ENCODE measurements at regions not wholly inside any gene's neighbourhood (a gene's known extent, or its start where the extent isn't known, plus 50 kb on each side); places are given as distances from the start of the nearest gene placed in this dataset.

DNA sequence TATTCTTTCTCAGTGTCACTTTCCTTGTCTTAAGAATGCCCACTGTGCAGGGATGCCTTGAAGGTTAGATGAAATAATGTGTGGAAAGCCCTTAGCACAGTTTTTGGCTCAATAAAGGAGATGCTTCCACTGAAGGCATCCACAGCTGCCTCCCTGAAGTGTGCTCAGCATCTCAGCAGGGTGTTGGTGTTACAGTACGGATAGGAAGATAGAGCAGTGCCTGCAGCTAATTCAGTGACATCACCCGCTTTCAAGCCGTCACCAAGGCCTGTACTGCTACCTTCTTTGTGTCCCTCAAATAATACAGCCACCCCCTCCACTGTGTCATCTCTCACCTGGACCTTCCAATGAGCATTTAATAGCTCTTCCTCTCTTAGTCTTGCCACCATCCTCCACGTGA is 59.0 kb downstream of the NDUFS5 start:
- no peaks in the 10 kb centered on the region for H3K9me3 ChIP-seq (ENCODE audit: control insufficient read depth, low read length)
- no peaks in the 10 kb centered on the region for H3K27me3 ChIP-seq (ENCODE audit: control insufficient read depth in 1 of 2, insufficient read depth in 2 of 2, low read length in 1 of 2)
- no peaks in the 10 kb centered on the region for H3K4me1 ChIP-seq (ENCODE audit: control insufficient read depth in 1 of 2, insufficient read depth in 2 of 2, low read length in 2 of 2)
- H3K36me3 ChIP-seq (ENCODE audit: control insufficient read depth in 1 of 2, insufficient read depth in 2 of 2, low read length in 1 of 2): no peaks in the 10 kb centered on the region
- DNase-seq (peak in 1 of 2 donors; percentile 7), ATAC-seq (ENCODE audit: low FRiP score) (no peak)
- WGBS, 2 donors: 71 to 75% methylated on average over 4 of the region's 4 CpGs
- intact Hi-C loops (cut with DNase I): no loop called here
- no peak overlapping the region for H3K27ac ChIP-seq (ENCODE audit: low read depth in 1 of 2, low read length in 2 of 2)
- H3K4me3 ChIP-seq (ENCODE audit: low read length in 2 of 2): no peak overlapping the region

DNA sequence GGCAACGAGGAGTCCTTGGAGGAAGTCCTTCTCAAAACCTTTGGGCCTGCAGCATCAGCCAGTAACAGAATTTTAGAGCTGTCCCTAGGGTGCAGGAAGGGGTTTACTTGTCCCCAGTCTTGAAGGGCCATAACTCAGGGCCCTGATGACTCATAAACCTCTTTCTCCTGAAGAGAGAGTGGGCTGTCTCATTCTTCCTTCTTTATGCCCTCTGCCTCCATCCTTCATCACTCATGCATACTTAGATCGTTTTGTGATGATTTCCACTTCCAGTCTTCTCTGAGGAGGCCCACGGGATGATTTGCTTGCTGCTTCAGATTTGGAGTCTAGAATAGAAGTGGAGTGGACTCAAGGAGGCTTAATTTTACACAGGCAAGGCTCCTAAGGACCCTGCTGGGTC is 60.2 kb downstream of the NDUFS5 start:
- Histone ChIP-seq H3K27me3 (ENCODE audit: control insufficient read depth in 1 of 2, insufficient read depth in 2 of 2, low read length in 1 of 2) (no peaks in the 10 kb centered on the region), H3K4me3 (ENCODE audit: low read length in 2 of 2) (no peak overlapping the region), H3K9me3 (ENCODE audit: control insufficient read depth, low read length) (no peaks in the 10 kb centered on the region), H3K36me3 (ENCODE audit: control insufficient read depth in 1 of 2, insufficient read depth in 2 of 2, low read length in 1 of 2) (no peaks in the 10 kb centered on the region), H3K4me1 (ENCODE audit: control insufficient read depth in 1 of 2, insufficient read depth in 2 of 2, low read length in 2 of 2) (no peaks in the 10 kb centered on the region), H3K27ac (ENCODE audit: low read depth in 1 of 2, low read length in 2 of 2) (peak overlapping the region in 1 of 2 donors; percentile 42)
- WGBS, 2 donors: 0 to 4% methylated on average over 3 of the region's 3 CpGs
- peak; percentile 47 for ATAC-seq (ENCODE audit: low FRiP score)
- no peak for DNase-seq
- intact Hi-C loops (cut with DNase I): no loop called here

DNA sequence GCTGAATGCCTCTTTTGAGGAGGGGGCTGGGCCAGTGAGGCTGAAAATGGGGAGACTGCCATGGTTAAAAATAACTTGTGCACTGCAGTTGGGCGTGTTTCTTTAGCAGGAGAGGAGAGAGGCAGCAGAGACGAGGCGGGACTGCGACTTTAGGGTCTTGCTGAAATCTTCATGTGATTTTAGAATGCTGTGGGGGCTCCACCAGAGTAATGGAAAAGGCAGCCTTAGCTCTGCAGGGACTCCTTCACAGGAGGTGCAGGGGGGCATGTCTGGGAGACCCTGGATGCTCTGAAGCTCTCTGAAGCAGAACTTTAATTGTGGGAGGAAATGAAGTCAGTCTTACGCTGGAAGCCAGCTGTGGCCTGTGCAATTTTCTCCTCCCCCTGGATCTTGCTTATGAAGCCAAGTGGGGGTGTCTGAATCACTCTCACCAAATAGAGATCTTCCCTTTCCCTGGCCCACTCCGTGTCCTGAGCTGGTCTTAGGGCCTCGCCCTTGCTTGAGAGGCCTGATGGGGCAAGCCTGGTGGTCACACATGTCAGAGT is 60.8 kb downstream of the NDUFS5 start:
- ATAC-seq (ENCODE audit: low FRiP score) (peak; percentile 67), DNase-seq (peak; percentile 62 to 83)
- Histone ChIP-seq H3K4me3 (ENCODE audit: low read length in 2 of 2) (no peak overlapping the region), H3K27me3 (ENCODE audit: control insufficient read depth in 1 of 2, insufficient read depth in 2 of 2, low read length in 1 of 2) (no peaks in the 10 kb centered on the region), H3K4me1 (ENCODE audit: control insufficient read depth in 1 of 2, insufficient read depth in 2 of 2, low read length in 2 of 2) (no peaks in the 10 kb centered on the region), H3K36me3 (ENCODE audit: control insufficient read depth in 1 of 2, insufficient read depth in 2 of 2, low read length in 1 of 2) (no peaks in the 10 kb centered on the region), H3K9me3 (ENCODE audit: control insufficient read depth, low read length) (no peaks in the 10 kb centered on the region), H3K27ac (ENCODE audit: low read depth in 1 of 2, low read length in 2 of 2) (peak overlapping the region; percentile 42 to 52)
- 0 to 5% methylated on average over 7 of the region's 7 CpGs for WGBS, 2 donors
- intact Hi-C loops (cut with DNase I): no loop called here

- Histone ChIP-seq H3K4me3 (ENCODE audit: low read length in 2 of 2) (no peak overlapping the region), H3K27ac (ENCODE audit: low read depth in 1 of 2, low read length in 2 of 2) (peak overlapping the region in 1 of 2 donors; percentile 30), H3K9me3 (ENCODE audit: control insufficient read depth, low read length) (no peaks in the 10 kb centered on the region), H3K27me3 (ENCODE audit: control insufficient read depth in 1 of 2, insufficient read depth in 2 of 2, low read length in 1 of 2) (no peaks in the 10 kb centered on the region), H3K4me1 (ENCODE audit: control insufficient read depth in 1 of 2, insufficient read depth in 2 of 2, low read length in 2 of 2) (no peaks in the 10 kb centered on the region), H3K36me3 (ENCODE audit: control insufficient read depth in 1 of 2, insufficient read depth in 2 of 2, low read length in 1 of 2) (no peaks in the 10 kb centered on the region)
- no peak for ATAC-seq (ENCODE audit: low FRiP score)
- 56 to 61% methylated on average over 3 of the region's 3 CpGs for WGBS, 2 donors
- no peak for DNase-seq
- intact Hi-C loops (cut with DNase I): no loop called here
These were observed 61.3 kb downstream of the NDUFS5 start for GRCh38 chr1:39087435-39087834.

- WGBS, 2 donors: 78 to 80% methylated on average over 3 of the region's 3 CpGs
- Histone ChIP-seq H3K4me1 (ENCODE audit: control insufficient read depth in 1 of 2, insufficient read depth in 2 of 2, low read length in 2 of 2) (no peaks in the 10 kb centered on the region), H3K27ac (ENCODE audit: low read depth in 1 of 2, low read length in 2 of 2) (no peak overlapping the region), H3K4me3 (ENCODE audit: low read length in 2 of 2) (no peak overlapping the region), H3K36me3 (ENCODE audit: control insufficient read depth in 1 of 2, insufficient read depth in 2 of 2, low read length in 1 of 2) (no peaks in the 10 kb centered on the region), H3K27me3 (ENCODE audit: control insufficient read depth in 1 of 2, insufficient read depth in 2 of 2, low read length in 1 of 2) (no peaks in the 10 kb centered on the region), H3K9me3 (ENCODE audit: control insufficient read depth, low read length) (no peaks in the 10 kb centered on the region)
- intact Hi-C loops (cut with DNase I): no loop called here
- ATAC-seq (ENCODE audit: low FRiP score): no peak
- no peak for DNase-seq
These were observed 62.5 kb downstream of the NDUFS5 start for GRCh38 chr1:39088658-39089057.

- Histone ChIP-seq H3K27me3 (ENCODE audit: control insufficient read depth in 1 of 2, insufficient read depth in 2 of 2, low read length in 1 of 2) (no peaks in the 10 kb centered on the region), H3K4me1 (ENCODE audit: control insufficient read depth in 1 of 2, insufficient read depth in 2 of 2, low read length in 2 of 2) (no peaks in the 10 kb centered on the region), H3K36me3 (ENCODE audit: control insufficient read depth in 1 of 2, insufficient read depth in 2 of 2, low read length in 1 of 2) (no peaks in the 10 kb centered on the region), H3K9me3 (ENCODE audit: control insufficient read depth, low read length) (no peaks in the 10 kb centered on the region), H3K27ac (ENCODE audit: low read depth in 1 of 2, low read length in 2 of 2) (no peak overlapping the region), H3K4me3 (ENCODE audit: low read length in 2 of 2) (no peak overlapping the region)
- intact Hi-C loops (cut with DNase I): loop anchor here in 1 of 2 donors (10.0 kb wide), 1 partner anchor 215 kb away; the partner anchor contains the start of gene MYCBP
- no peak for DNase-seq
- ATAC-seq (ENCODE audit: low FRiP score): peak; percentile 37
- WGBS, 2 donors: 30 to 36% methylated on average over 3 of the region's 3 CpGs
These were observed 63.9 kb downstream of the NDUFS5 start for GRCh38 chr1:39089931-39090521.

GRCh38 chr1:39090757-39091380 is 64.7 kb downstream of the NDUFS5 start:
- no peaks in the 10 kb centered on the region for H3K27me3 ChIP-seq (ENCODE audit: control insufficient read depth in 1 of 2, insufficient read depth in 2 of 2, low read length in 1 of 2)

DNA sequence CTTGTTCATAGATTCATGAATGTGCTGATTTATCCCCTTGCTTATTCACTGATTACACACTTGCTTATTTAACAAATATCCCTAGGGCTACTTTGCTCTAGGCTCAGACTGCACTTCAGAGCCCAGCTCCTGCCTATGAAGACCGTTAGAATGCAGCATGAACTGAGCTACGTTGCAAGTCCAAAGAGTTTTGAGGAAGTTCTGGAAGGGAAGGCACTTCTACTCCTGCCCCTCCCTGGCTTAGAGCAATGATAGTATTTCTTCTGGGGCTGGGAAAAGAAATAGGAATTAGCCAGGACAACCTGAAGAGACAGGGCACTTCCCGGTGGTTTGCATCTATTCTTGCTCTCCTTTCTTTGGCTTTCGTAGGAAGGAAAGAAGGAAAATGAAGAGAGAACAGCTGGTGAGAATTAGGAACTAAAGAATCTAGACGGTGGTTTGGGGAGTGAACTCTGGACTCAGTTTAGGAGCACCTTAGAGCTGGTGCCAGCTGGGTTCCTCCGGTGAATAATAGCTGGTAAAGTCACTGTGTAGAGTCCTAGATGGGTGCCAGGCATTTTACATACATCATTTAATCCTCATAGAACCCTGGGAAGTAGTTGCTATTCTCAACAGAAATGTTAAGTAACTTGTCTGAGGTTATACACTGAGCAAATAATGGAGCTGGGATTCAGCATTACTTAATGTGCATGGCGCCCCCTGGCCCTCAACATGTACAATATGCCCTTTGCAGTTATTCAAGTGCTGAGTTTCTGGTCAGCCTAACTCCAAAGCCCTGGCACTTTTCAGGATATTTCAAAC is 65.9 kb downstream of the NDUFS5 start:
- H3K4me1 ChIP-seq (ENCODE audit: control insufficient read depth in 1 of 2, insufficient read depth in 2 of 2, low read length in 2 of 2): no peaks in the 10 kb centered on the region
- 35 to 37% methylated on average over 7 of the region's 7 CpGs for WGBS, 2 donors
- DNase-seq (peak; percentile 78 to 88), ATAC-seq (ENCODE audit: low FRiP score) (peak; percentile 80)
- intact Hi-C loops (cut with DNase I): loop anchor here in 1 of 2 donors (1.0 to 10.0 kb wide), 2 partner anchors 101 to 217 kb away; partner anchors contain the start of genes AKIRIN1 and MYCBP
- no peak overlapping the region for H3K4me3 ChIP-seq (ENCODE audit: low read length in 2 of 2)
- H3K27ac ChIP-seq (ENCODE audit: low read depth in 1 of 2, low read length in 2 of 2): no peak overlapping the region
- H3K27me3 ChIP-seq (ENCODE audit: control insufficient read depth in 1 of 2, insufficient read depth in 2 of 2, low read length in 1 of 2): no peaks in the 10 kb centered on the region
- no peaks in the 10 kb centered on the region for H3K9me3 ChIP-seq (ENCODE audit: control insufficient read depth, low read length)
- H3K36me3 ChIP-seq (ENCODE audit: control insufficient read depth in 1 of 2, insufficient read depth in 2 of 2, low read length in 1 of 2): no peaks in the 10 kb centered on the region

More at GRCh38 chr1:39090757-39091380, 64.7 kb downstream of the NDUFS5 start:
- DNase-seq: no peak
- Histone ChIP-seq H3K9me3 (ENCODE audit: control insufficient read depth, low read length) (no peaks in the 10 kb centered on the region), H3K27ac (ENCODE audit: low read depth in 1 of 2, low read length in 2 of 2) (no peak overlapping the region), H3K36me3 (ENCODE audit: control insufficient read depth in 1 of 2, insufficient read depth in 2 of 2, low read length in 1 of 2) (no peaks in the 10 kb centered on the region), H3K4me3 (ENCODE audit: low read length in 2 of 2) (no peak overlapping the region), H3K4me1 (ENCODE audit: control insufficient read depth in 1 of 2, insufficient read depth in 2 of 2, low read length in 2 of 2) (no peaks in the 10 kb centered on the region)
- 88 to 96% methylated on average over 3 of the region's 3 CpGs for WGBS, 2 donors
- intact Hi-C loops (cut with DNase I): loop anchor here in 1 of 2 donors (10.0 kb wide), 1 partner anchor 216 kb away; the partner anchor contains the start of gene MYCBP
- no peak for ATAC-seq (ENCODE audit: low FRiP score)

Data from aorta (tissue), 5 donors.